Gastroesophageal sphincter (tissue), 3 donors: ENCODE measurements at regions not wholly inside any gene's neighbourhood (a gene's known extent, or its start where the extent isn't known, plus 50 kb on each side); places are given as distances from the start of the nearest gene placed in this dataset.
"Not testable (repeated sequence)": the region's sequence is repeated elsewhere in the genome, so short reads cannot be mapped to it uniquely, and the experiment has no call there.

Source experiments
- POLR2A ChIP-seq, 2 donors: fragments of 450-650 bp; IDR thresholded peaks; one replicate each; pipeline ENCODE4 v1.6.1; 2017; ENCODE audit warnings: antibody characterized with exemption in 2 of 2, mild to moderate bottlenecking in 2 of 2, moderate library complexity in 1 of 2
- POLR2AphosphoS5 ChIP-seq: sonication (generic); formaldehyde crosslinking; IDR thresholded peaks from one replicate; pipeline ENCODE4 v1.6.1; 2017; ENCODE audit warnings: antibody characterized with exemption
- TF ChIP-seq, protein P1 (sequence below), 4 experiments: fragments of 200-600 bp in 2 of 4; fragments of 450-650 bp in 2 of 4; sonication (generic) in 1 of 4; IDR thresholded peaks; one replicate each; pipeline ENCODE4 v1.5.1; 2017 to 2019; ENCODE audit warnings: antibody characterized with exemption in 4 of 4, mild to moderate bottlenecking in 2 of 4, moderate library complexity in 2 of 4

- TF ChIP-seq POLR2A (IDR thresholded peaks at IDR 0.05); POLR2AphosphoS5: not testable (repeated sequence)
- TF ChIP-seq, protein P1, sequence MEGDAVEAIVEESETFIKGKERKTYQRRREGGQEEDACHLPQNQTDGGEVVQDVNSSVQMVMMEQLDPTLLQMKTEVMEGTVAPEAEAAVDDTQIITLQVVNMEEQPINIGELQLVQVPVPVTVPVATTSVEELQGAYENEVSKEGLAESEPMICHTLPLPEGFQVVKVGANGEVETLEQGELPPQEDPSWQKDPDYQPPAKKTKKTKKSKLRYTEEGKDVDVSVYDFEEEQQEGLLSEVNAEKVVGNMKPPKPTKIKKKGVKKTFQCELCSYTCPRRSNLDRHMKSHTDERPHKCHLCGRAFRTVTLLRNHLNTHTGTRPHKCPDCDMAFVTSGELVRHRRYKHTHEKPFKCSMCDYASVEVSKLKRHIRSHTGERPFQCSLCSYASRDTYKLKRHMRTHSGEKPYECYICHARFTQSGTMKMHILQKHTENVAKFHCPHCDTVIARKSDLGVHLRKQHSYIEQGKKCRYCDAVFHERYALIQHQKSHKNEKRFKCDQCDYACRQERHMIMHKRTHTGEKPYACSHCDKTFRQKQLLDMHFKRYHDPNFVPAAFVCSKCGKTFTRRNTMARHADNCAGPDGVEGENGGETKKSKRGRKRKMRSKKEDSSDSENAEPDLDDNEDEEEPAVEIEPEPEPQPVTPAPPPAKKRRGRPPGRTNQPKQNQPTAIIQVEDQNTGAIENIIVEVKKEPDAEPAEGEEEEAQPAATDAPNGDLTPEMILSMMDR (IDR thresholded peaks at IDR 0.05), result not testable (repeated sequence)
These were observed 115.0 kb upstream of the TBX18 start for GRCh38 chr6:84879385-84879784.
